ENCODE measurements at regions not wholly inside any gene's neighbourhood (a gene's known extent, or its start where the extent isn't known, plus 50 kb on each side); places are given as distances from the start of the nearest gene placed in this dataset.

DNA sequence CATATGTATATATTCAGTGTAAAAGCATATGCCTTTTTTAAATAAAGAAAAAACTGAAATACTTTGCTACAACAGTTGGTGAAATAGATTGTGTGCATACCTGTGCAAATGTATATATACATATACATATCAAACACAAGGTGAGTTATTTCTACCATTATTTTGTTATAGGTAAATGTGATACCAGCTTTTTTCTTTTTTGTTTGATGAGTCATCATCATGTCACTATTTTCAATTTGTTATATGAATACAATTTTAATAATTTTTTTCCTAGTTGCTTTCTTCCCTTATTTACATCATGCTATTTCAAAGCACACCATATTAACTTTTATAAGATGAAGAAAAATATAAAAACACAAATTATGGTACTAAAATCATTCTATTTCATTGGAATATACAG lies 87.0 kb upstream of the STK17B start:
- TF ChIP-seq, protein P1, sequence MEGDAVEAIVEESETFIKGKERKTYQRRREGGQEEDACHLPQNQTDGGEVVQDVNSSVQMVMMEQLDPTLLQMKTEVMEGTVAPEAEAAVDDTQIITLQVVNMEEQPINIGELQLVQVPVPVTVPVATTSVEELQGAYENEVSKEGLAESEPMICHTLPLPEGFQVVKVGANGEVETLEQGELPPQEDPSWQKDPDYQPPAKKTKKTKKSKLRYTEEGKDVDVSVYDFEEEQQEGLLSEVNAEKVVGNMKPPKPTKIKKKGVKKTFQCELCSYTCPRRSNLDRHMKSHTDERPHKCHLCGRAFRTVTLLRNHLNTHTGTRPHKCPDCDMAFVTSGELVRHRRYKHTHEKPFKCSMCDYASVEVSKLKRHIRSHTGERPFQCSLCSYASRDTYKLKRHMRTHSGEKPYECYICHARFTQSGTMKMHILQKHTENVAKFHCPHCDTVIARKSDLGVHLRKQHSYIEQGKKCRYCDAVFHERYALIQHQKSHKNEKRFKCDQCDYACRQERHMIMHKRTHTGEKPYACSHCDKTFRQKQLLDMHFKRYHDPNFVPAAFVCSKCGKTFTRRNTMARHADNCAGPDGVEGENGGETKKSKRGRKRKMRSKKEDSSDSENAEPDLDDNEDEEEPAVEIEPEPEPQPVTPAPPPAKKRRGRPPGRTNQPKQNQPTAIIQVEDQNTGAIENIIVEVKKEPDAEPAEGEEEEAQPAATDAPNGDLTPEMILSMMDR (IDR thresholded peaks at IDR 0.05), result no peak
- no peak for TF ChIP-seq POLR2A (IDR thresholded peaks at IDR 0.05)
